Chondrocyte (in vitro differentiated cells): ENCODE measurements at regions not wholly inside any gene's neighbourhood (a gene's known extent, or its start where the extent isn't known, plus 50 kb on each side); places are given as distances from the start of the nearest gene placed in this dataset.

Source experiments
- DNase-seq: peaks from one replicate; pipeline ENCODE4 v3.0.0; 2021; ENCODE audit warnings: mixed read lengths, low spot score
- H3K27ac Mint-ChIP-seq: one replicate; pipeline ENCODE4 v1.8.0; 2021; ENCODE audit warnings: mild to moderate bottlenecking, moderate library complexity, mixed read lengths; ENCODE audit not compliant: unreplicated experiment
- H3K27me3 Mint-ChIP-seq: 2 replicates; pipeline ENCODE4 v1.8.0; 2021; ENCODE audit warnings: low read depth, mixed read lengths
- H3K36me3 Mint-ChIP-seq: 2 replicates; pipeline ENCODE4 v1.8.0; 2021; ENCODE audit warnings: low read depth, mixed read lengths
- H3K4me1 Mint-ChIP-seq: 2 replicates; pipeline ENCODE4 v1.8.0; 2021; ENCODE audit warnings: low read depth, mild to moderate bottlenecking, mixed read lengths
- H3K4me3 Mint-ChIP-seq: one replicate; pipeline ENCODE4 v1.8.0; 2021; ENCODE audit warnings: mild to moderate bottlenecking, moderate library complexity, mixed read lengths; ENCODE audit not compliant: unreplicated experiment
- H3K9me3 Mint-ChIP-seq: 2 replicates; pipeline ENCODE4 v1.8.0; 2021; ENCODE audit warnings: low read depth, mixed read lengths
- TF ChIP-seq, protein P1 (sequence below): fragments of 200-600 bp; sonication (generic); IDR thresholded peaks from 2 replicates; pipeline ENCODE4 v1.5.0; 2021; ENCODE audit warnings: antibody characterized with exemption, mild to moderate bottlenecking, moderate library complexity

DNA sequence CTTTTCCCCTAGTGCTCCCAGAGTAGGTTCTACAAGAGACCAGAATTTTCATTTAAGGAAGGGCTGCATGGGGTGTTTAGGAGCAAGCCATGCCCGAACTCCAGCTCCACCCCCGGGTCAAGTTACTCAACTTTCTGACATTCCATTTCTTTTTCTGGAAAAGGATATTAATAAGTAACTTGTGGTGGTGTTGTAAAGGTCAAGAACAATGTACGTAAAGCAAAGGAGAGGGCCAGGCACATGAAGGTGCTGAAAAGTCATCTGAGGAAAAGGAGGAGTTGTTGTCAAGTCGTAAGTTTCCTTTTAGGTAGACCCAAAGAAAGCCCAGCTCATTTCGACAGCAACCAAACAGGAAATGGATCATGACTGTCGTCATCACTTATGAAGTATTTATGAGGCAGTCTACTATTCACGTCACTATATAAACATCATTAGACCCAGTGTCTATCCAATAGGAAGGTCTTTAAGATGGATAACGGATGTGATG lies 319.6 kb upstream of the IL12A start:
- peaks cover 22% of the 10 kb centered on the region for H3K4me1 Mint-ChIP-seq
- H3K27ac Mint-ChIP-seq, result peak overlapping the region; percentile 73
- no peaks in the 10 kb centered on the region for H3K36me3 Mint-ChIP-seq
- no peaks in the 10 kb centered on the region for H3K27me3 Mint-ChIP-seq
- H3K9me3 Mint-ChIP-seq, result no peaks in the 10 kb centered on the region
- DNase-seq, result no peak
- no peak overlapping the region for H3K4me3 Mint-ChIP-seq
- TF ChIP-seq, protein P1, sequence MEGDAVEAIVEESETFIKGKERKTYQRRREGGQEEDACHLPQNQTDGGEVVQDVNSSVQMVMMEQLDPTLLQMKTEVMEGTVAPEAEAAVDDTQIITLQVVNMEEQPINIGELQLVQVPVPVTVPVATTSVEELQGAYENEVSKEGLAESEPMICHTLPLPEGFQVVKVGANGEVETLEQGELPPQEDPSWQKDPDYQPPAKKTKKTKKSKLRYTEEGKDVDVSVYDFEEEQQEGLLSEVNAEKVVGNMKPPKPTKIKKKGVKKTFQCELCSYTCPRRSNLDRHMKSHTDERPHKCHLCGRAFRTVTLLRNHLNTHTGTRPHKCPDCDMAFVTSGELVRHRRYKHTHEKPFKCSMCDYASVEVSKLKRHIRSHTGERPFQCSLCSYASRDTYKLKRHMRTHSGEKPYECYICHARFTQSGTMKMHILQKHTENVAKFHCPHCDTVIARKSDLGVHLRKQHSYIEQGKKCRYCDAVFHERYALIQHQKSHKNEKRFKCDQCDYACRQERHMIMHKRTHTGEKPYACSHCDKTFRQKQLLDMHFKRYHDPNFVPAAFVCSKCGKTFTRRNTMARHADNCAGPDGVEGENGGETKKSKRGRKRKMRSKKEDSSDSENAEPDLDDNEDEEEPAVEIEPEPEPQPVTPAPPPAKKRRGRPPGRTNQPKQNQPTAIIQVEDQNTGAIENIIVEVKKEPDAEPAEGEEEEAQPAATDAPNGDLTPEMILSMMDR, result no peak

DNA sequence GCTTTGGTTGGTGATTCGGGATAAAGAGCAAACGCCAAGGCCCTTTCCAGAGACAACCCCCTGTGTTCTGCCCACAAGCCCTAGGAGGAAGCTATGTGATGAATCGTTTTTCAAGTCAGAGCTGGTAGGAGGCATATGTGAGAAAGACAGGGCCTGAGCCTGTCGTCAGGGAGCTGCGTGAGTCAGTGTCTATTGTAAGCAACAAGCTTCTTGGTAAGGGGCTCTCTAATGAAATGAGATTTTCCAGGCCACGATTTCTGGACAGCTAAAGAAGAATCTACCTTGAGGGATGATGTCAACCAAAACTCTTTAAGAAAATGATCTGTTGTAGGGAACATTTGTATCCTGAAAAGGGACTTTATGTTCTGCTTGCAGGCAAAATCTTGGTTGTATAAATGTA lies 318.9 kb upstream of the IL12A start:
- Mint-ChIP-seq H3K27ac (peak overlapping the region; percentile 73), H3K36me3 (no peaks in the 10 kb centered on the region), H3K4me3 (no peak overlapping the region), H3K4me1 (peaks cover 19% of the 10 kb centered on the region), H3K27me3 (no peaks in the 10 kb centered on the region), H3K9me3 (no peaks in the 10 kb centered on the region)
- no peak for DNase-seq
- TF ChIP-seq, protein P1, result no peak

DNA sequence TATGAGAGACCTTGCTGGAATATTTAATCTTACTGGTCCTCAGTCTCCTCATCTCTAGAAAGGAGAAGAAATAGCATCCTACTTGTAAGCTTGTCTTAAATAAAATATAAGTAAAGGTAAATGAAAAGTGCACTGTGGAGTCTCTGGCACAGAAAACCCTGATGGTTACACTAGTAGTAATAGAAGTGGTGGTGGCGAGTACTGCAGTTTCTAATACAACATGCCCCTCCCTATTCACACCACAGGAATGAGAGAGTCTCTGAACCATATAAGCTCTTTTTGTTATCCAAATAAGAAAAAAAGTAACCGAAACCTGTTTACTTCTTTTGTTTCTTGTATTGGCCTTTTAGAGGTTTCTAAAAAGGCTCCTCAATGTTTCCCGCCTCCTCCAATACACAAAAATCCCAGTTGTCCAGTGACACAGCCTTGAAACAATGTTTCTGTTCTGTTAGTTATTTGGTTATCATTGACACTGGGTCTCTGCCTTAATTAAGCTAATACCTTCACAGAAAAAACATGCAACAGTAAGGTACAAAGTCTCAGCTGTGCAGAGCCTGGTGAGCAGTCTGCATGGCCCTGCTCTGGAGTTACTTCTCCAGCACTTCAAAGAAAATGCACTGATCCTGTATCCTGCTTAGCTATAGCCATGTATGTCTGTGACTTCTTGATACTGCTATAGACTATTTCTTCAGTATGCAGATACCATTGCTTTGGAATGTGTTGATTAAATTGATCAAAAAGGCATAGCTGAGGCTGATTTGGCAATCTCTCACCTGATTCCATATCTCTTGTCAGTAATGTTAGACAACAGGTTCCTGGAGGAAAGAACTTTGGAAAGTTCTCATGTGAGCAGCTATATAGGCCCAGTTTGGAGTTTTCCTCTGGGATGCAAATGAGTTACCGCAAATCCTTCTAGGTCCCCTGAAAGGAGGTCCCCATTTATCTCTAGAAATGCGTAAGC lies 315.6 kb upstream of the IL12A start:
- H3K36me3 Mint-ChIP-seq, result no peaks in the 10 kb centered on the region
- H3K4me3 Mint-ChIP-seq, result no peak overlapping the region

DNA sequence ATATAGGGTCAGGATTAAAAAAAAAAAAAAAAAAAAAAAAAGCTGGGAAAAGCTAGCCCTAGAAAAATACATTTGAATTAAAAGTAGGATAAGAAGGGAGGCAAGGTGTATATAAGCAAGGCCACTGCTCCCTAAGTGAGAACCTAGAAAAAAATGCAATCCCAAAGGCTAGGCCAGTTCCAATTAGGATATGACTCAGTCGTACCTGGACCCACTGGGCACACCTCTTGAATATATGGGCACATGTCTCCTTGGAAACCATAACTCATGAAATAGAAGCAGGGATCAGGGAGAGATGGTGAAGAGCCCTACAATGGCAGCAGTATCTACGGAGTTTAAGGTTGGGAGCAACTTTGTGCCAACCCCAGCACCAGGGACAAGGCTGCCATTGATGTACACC lies 314.1 kb upstream of the IL12A start:
- no peak for DNase-seq
- peaks cover 5% of the 10 kb centered on the region for H3K4me1 Mint-ChIP-seq
- TF ChIP-seq, protein P1, result no peak
- no peak overlapping the region for H3K4me3 Mint-ChIP-seq
- no peaks in the 10 kb centered on the region for H3K27me3 Mint-ChIP-seq
- no peak overlapping the region for H3K27ac Mint-ChIP-seq
- H3K9me3 Mint-ChIP-seq, result no peaks in the 10 kb centered on the region
- H3K36me3 Mint-ChIP-seq, result no peaks in the 10 kb centered on the region

More for the DNA sequence above, 315.6 kb upstream of the IL12A start:
- no peaks in the 10 kb centered on the region for H3K27me3 Mint-ChIP-seq
- DNase-seq, result no peak
- peaks cover 19% of the 10 kb centered on the region for H3K4me1 Mint-ChIP-seq
- H3K27ac Mint-ChIP-seq, result no peak overlapping the region
- TF ChIP-seq, protein P1, result peak; percentile 28
- H3K9me3 Mint-ChIP-seq, result no peaks in the 10 kb centered on the region

DNA sequence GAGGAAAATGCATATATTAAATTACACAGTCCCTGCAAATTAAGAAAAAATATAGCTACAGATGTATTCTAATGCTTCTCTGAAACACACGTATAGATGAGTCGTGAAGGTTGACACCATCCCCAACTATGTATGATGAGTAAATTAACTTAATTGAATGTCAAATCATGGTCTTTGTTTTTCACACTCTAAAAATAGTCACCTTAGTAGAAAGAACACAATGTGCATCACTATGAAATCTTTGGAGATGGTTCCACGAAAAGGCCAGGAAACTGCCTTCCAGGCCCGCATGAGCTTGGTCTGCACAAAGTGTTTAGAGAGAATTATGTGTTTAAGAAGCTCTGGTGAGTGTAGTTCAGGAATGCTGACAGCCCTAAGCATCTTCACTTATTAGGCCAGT lies 313.4 kb upstream of the IL12A start:
- no peak overlapping the region for H3K27ac Mint-ChIP-seq
- TF ChIP-seq, protein P1, result no peak
- no peak overlapping the region for H3K4me3 Mint-ChIP-seq
- H3K36me3 Mint-ChIP-seq, result no peaks in the 10 kb centered on the region
- H3K27me3 Mint-ChIP-seq, result no peaks in the 10 kb centered on the region
- H3K4me1 Mint-ChIP-seq, result no peaks in the 10 kb centered on the region
- no peaks in the 10 kb centered on the region for H3K9me3 Mint-ChIP-seq
- no peak for DNase-seq
